PC-3 (cell line): ENCODE measurements at regions not wholly inside any gene's neighbourhood (a gene's known extent, or its start where the extent isn't known, plus 50 kb on each side); places are given as distances from the start of the nearest gene placed in this dataset.

ENCODE experiments used
- ATAC-seq: fragments of 200-7000 bp; cut with Tn5 transposase; 2 replicates; pipeline ENCODE4 v1.9.1; 2020; ENCODE audit warnings: mild to moderate bottlenecking, moderate library complexity
- BruUV-seq: library from RNA; stranded (reverse); fragments of 400-500 nt; replicated peaks from 2 replicates; lab custom pipeline; 2021; lab: Mats Ljungman, UMichigan
- CTCF ChIA-PET: fragments of 300-600 bp; sonication (Branson Sonifier 250); formaldehyde crosslinking; loops from one replicate; lab custom pipeline; 2022; ENCODE audit warnings: antibody characterized with exemption; lab: Charles Lee
- POLR2A ChIA-PET: fragments of 300-600 bp; sonication (Branson Sonifier 250); formaldehyde crosslinking; loops from one replicate; lab custom pipeline; 2022; ENCODE audit warnings: antibody characterized with exemption; ENCODE audit not compliant: unreplicated experiment; lab: Charles Lee
- DNase-seq: peaks from one replicate; pipeline ENCODE4 v3.0.0-alpha.2; 2015
- H2AFZ ChIP-seq: fragments of 300-600 bp; sonication (generic); 2 replicates; pipeline ENCODE4 v1.6.0; 2016; ENCODE audit warnings: antibody characterized with exemption, low read length
- H3F3A ChIP-seq: fragments of 300-600 bp; sonication (generic); one replicate; pipeline ENCODE4 v1.6.0; 2017; ENCODE audit warnings: antibody characterized with exemption, low read length, control low read depth, mild to moderate bottlenecking; ENCODE audit not compliant: unreplicated experiment
- H3K27ac ChIP-seq: fragments of 300-600 bp; sonication (generic); 2 replicates; pipeline ENCODE4 v1.5.1; 2016; ENCODE audit warnings: mild to moderate bottlenecking, low read length
- H3K27me3 ChIP-seq: fragments of 300-600 bp; sonication (generic); 2 replicates; pipeline ENCODE4 v1.6.1; 2016; ENCODE audit warnings: low read length, mixed read lengths
- H3K36me3 ChIP-seq: fragments of 300-600 bp; sonication (generic); 2 replicates; pipeline ENCODE4 v1.6.1; 2016; ENCODE audit warnings: low read depth, mixed run types, low read length, mixed read lengths
- H3K4me1 ChIP-seq: fragments of 300-600 bp; sonication (generic); 2 replicates; pipeline ENCODE4 v1.5.1; 2016; ENCODE audit warnings: low read length; ENCODE audit not compliant: insufficient read depth
- H3K4me2 ChIP-seq: fragments of 300-600 bp; sonication (generic); 2 replicates; pipeline ENCODE4 v1.6.0; 2016; ENCODE audit warnings: low read length
- H3K4me3 ChIP-seq: fragments of 300-600 bp; sonication (generic); 2 replicates; pipeline ENCODE4 v1.5.1; 2016; ENCODE audit warnings: mild to moderate bottlenecking, low read length, mixed read lengths
- H3K79me2 ChIP-seq: fragments of 300-600 bp; sonication (generic); 2 replicates; pipeline ENCODE4 v1.6.1; 2017; ENCODE audit warnings: low read length, mixed read lengths
- H3K9ac ChIP-seq: fragments of 300-600 bp; sonication (generic); 2 replicates; pipeline ENCODE4 v1.6.0; 2016; ENCODE audit warnings: mild to moderate bottlenecking, low read length
- H3K9me2 ChIP-seq: fragments of 300-600 bp; sonication (generic); replicated peaks from 2 replicates; pipeline ENCODE4 v1.6.1; 2016; ENCODE audit warnings: mixed run types, low read length, mixed read lengths
- H3K9me3 ChIP-seq: fragments of 300-600 bp; sonication (generic); 2 replicates; pipeline ENCODE4 v1.6.1; 2016; ENCODE audit warnings: low read length, mixed read lengths
- H4K20me1 ChIP-seq: fragments of 300-600 bp; sonication (generic); 2 replicates; pipeline ENCODE4 v1.6.1; 2016; ENCODE audit warnings: low read length, mixed read lengths
- EZH2 ChIP-seq: fragments of 300-600 bp; sonication (generic); IDR thresholded peaks from one replicate; pipeline ENCODE4 v1.6.1; 2017; ENCODE audit warnings: antibody characterized with exemption, mild to moderate bottlenecking, low read length; ENCODE audit not compliant: unreplicated experiment
- EZH2phosphoT487 ChIP-seq: fragments of 300-600 bp; sonication (generic); IDR thresholded peaks from 2 replicates; pipeline ENCODE4 v1.6.1; 2018; ENCODE audit warnings: mild to moderate bottlenecking, antibody characterized with exemption, low read length, borderline replicate concordance
- intact Hi-C: fragments of 100-400 bp; cut with micrococcal nuclease; formaldehyde crosslinking; loops from 2 replicates; pipeline ENCODE4 v1.9.0; 2023
- TF ChIP-seq, protein P1 (sequence below): fragments of 300-600 bp; sonication (generic); conservative IDR thresholded peaks from 2 replicates; pipeline ENCODE4 v1.5.1; 2017; ENCODE audit warnings: antibody characterized with exemption, low read depth, mild to moderate bottlenecking, low read length

- no peak overlapping the region for H2AFZ ChIP-seq
- no peaks in the 10 kb centered on the region for H3K36me3 ChIP-seq
- H3K9me2 ChIP-seq: no peaks in the 10 kb centered on the region
- no peak overlapping the region for H3K27ac ChIP-seq
- H3K4me1 ChIP-seq: no peaks in the 10 kb centered on the region
- no peak overlapping the region for H3K4me3 ChIP-seq
- BruUV-seq: no TSS peak
- no peaks in the 10 kb centered on the region for H3F3A ChIP-seq
- H3K4me2 ChIP-seq: no peak overlapping the region
- DNase-seq (no peak), ATAC-seq (no peak)
- H3K9ac ChIP-seq: no peak overlapping the region
- intact Hi-C loops: no loop called here
- CTCF ChIA-PET: interaction anchor here (0.6 kb wide), 1 partner anchor 27 kb away, joined by 3 read pairs; no protein-coding TSS in a partner anchor
- no peaks in the 10 kb centered on the region for H3K9me3 ChIP-seq
- no peaks in the 10 kb centered on the region for H3K27me3 ChIP-seq
- H4K20me1 ChIP-seq: no peaks in the 10 kb centered on the region
- TF ChIP-seq EZH2phosphoT487 (no peak), EZH2 (no peak)
- TF ChIP-seq, protein P1, sequence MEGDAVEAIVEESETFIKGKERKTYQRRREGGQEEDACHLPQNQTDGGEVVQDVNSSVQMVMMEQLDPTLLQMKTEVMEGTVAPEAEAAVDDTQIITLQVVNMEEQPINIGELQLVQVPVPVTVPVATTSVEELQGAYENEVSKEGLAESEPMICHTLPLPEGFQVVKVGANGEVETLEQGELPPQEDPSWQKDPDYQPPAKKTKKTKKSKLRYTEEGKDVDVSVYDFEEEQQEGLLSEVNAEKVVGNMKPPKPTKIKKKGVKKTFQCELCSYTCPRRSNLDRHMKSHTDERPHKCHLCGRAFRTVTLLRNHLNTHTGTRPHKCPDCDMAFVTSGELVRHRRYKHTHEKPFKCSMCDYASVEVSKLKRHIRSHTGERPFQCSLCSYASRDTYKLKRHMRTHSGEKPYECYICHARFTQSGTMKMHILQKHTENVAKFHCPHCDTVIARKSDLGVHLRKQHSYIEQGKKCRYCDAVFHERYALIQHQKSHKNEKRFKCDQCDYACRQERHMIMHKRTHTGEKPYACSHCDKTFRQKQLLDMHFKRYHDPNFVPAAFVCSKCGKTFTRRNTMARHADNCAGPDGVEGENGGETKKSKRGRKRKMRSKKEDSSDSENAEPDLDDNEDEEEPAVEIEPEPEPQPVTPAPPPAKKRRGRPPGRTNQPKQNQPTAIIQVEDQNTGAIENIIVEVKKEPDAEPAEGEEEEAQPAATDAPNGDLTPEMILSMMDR: no peak
- H3K79me2 ChIP-seq: no peaks in the 10 kb centered on the region
- POLR2A ChIA-PET: no interaction called here
Measured at GRCh38 chr5:106768392-106768791, 902.3 kb downstream of the EFNA5 start.

GRCh38 chr5:106766916-106767315 lies 903.8 kb downstream of the EFNA5 start:
- Histone ChIP-seq H3K4me3 (no peak overlapping the region), H3K9me2 (no peaks in the 10 kb centered on the region), H3K27me3 (no peaks in the 10 kb centered on the region), H4K20me1 (no peaks in the 10 kb centered on the region), H3K4me2 (no peak overlapping the region), H3K9me3 (no peaks in the 10 kb centered on the region), H3K9ac (no peak overlapping the region), H3F3A (no peaks in the 10 kb centered on the region), H3K79me2 (no peaks in the 10 kb centered on the region), H3K4me1 (no peaks in the 10 kb centered on the region), H2AFZ (no peak overlapping the region), H3K36me3 (no peaks in the 10 kb centered on the region), H3K27ac (no peak overlapping the region)
- ChIA-PET POLR2A (interaction anchor here (0.7 kb wide), 1 partner anchor 1662 kb away, joined by 3 read pairs; no protein-coding TSS in a partner anchor), CTCF (no interaction called here)
- no peak for DNase-seq
- intact Hi-C loops: no loop called here
- no TSS peak for BruUV-seq
- TF ChIP-seq, protein P1: no peak
- no peak for TF ChIP-seq EZH2phosphoT487
- TF ChIP-seq EZH2: no peak
- no peak for ATAC-seq

DNA sequence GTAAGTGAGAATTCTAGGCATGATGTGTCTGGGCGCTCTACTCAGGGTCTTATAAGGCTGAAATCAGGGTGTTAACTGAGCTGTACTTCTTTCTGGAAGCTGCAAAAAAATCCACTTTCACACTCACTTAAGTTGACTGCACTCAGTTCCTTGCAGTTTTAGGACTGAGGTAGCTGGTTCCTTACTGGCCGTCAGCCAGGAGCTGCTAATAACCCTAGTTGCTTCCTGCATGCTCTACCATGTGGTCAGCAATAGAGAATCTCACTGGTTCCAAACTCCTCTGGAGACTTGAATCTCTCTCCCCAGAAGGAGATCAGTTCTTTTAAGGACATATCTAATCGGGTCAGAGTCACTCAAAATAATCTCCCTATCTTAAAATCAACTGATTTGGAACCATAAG lies 911.2 kb downstream of the EFNA5 start:
- DNase-seq (peak; percentile 46), ATAC-seq (no peak)
- H3K9ac ChIP-seq: no peak overlapping the region
- H4K20me1 ChIP-seq: no peaks in the 10 kb centered on the region
- no peak overlapping the region for H3K27ac ChIP-seq
- no peaks in the 10 kb centered on the region for H3K27me3 ChIP-seq
- no peaks in the 10 kb centered on the region for H3F3A ChIP-seq
- H3K9me2 ChIP-seq: no peaks in the 10 kb centered on the region
- BruUV-seq: no TSS peak
- H3K4me2 ChIP-seq: no peak overlapping the region
- H3K4me3 ChIP-seq: no peak overlapping the region
- H3K79me2 ChIP-seq: no peaks in the 10 kb centered on the region
- no peaks in the 10 kb centered on the region for H3K36me3 ChIP-seq
- POLR2A ChIA-PET: no interaction called here
- intact Hi-C loops: no loop called here
- no peaks in the 10 kb centered on the region for H3K9me3 ChIP-seq
- no peaks in the 10 kb centered on the region for H3K4me1 ChIP-seq
- H2AFZ ChIP-seq: no peak overlapping the region
- TF ChIP-seq, protein P1: no peak
- TF ChIP-seq EZH2phosphoT487 (no peak), EZH2 (no peak)
- CTCF ChIA-PET: no interaction called here
